CD4-positive, alpha-beta memory T cell (primary cell): ENCODE measurements at regions not wholly inside any gene's neighbourhood (a gene's known extent, or its start where the extent isn't known, plus 50 kb on each side); places are given as distances from the start of the nearest gene placed in this dataset.
"Not testable (repeated sequence)": the region's sequence is repeated elsewhere in the genome, so short reads cannot be mapped to it uniquely, and the experiment has no call there.

Source experiments
- CTCF ChIA-PET: fragments of 350-600 bp; sonication (Branson Sonifier 250); formaldehyde crosslinking; loops from one replicate; lab custom pipeline; 2021; ENCODE audit warnings: inconsistent platforms; ENCODE audit not compliant: partially characterized antibody; lab: Charles Lee
- POLR2A ChIA-PET: fragments of 350-600 bp; sonication (Branson Sonifier 250); formaldehyde crosslinking; loops from one replicate; lab custom pipeline; 2021; ENCODE audit not compliant: partially characterized antibody; lab: Charles Lee
- DNase-seq, 5 donors: peaks; one replicate each; pipeline versions ENCODE4 v3.0.0 to v3.0.0-alpha.2; 2020 to 2022; ENCODE audit warnings: mixed read lengths in 1 of 5
- H3K27ac ChIP-seq: one replicate; pipeline ENCODE4 v1.7.0; 2013; ENCODE audit warnings: low read depth, low read length
- H3K27me3 ChIP-seq: 2 replicates; pipeline ENCODE4 v1.7.0; 2013; ENCODE audit warnings: mild to moderate bottlenecking, low read length, moderate library complexity; ENCODE audit not compliant: insufficient read depth
- H3K36me3 ChIP-seq: 2 replicates; pipeline ENCODE4 v1.7.0; 2013; ENCODE audit warnings: mild to moderate bottlenecking, low read length, moderate library complexity; ENCODE audit not compliant: insufficient read depth
- H3K4me1 ChIP-seq: 2 replicates; pipeline ENCODE4 v1.7.0; 2013; ENCODE audit warnings: mild to moderate bottlenecking, low read length, moderate library complexity; ENCODE audit not compliant: insufficient read depth
- H3K4me3 ChIP-seq, 2 donors: one replicate each; pipeline ENCODE4 v1.7.0; 2013; ENCODE audit warnings: low read length in 2 of 2, mild to moderate bottlenecking in 1 of 2
- H3K9me3 ChIP-seq, 2 donors: one replicate each; pipeline ENCODE4 v1.7.0; 2013; ENCODE audit warnings: low read length in 2 of 2, control low read depth in 1 of 2; ENCODE audit not compliant: control insufficient read depth in 1 of 2
- H3K27ac Mint-ChIP-seq, 7 donors: one replicate each; pipeline ENCODE4 v1.8.0; 2020 to 2021; ENCODE audit warnings: mixed read lengths in 7 of 7, mild to moderate bottlenecking in 6 of 7, inconsistent platforms in 3 of 7, moderate library complexity in 3 of 7
- H3K27me3 Mint-ChIP-seq, 2 donors: one replicate each; pipeline ENCODE4 v1.8.0; 2020 to 2021; ENCODE audit warnings: mixed read lengths in 2 of 2
- H3K36me3 Mint-ChIP-seq, 2 donors: one replicate each; pipeline ENCODE4 v1.8.0; 2020 to 2021; ENCODE audit warnings: mixed read lengths in 2 of 2, inconsistent platforms in 1 of 2, mild to moderate bottlenecking in 1 of 2
- H3K4me1 Mint-ChIP-seq, 4 donors: one replicate each; pipeline ENCODE4 v1.8.0; 2020 to 2021; ENCODE audit warnings: mixed read lengths in 4 of 4, mild to moderate bottlenecking in 1 of 4
- H3K4me3 Mint-ChIP-seq, 8 donors: one replicate each; pipeline ENCODE4 v1.8.0; 2020 to 2021; ENCODE audit warnings: mixed read lengths in 8 of 8, mild to moderate bottlenecking in 7 of 8, moderate library complexity in 6 of 8, inconsistent platforms in 3 of 8
- H3K9me3 Mint-ChIP-seq, 8 donors: one replicate each; pipeline ENCODE4 v1.8.0; 2020 to 2021; ENCODE audit warnings: mixed read lengths in 8 of 8, mild to moderate bottlenecking in 5 of 8, inconsistent platforms in 3 of 8, moderate library complexity in 1 of 8
- intact Hi-C: fragments of 100-400 bp; cut with micrococcal nuclease; formaldehyde crosslinking; loops from one replicate; pipeline ENCODE4 v1.15.1; 2023

DNA sequence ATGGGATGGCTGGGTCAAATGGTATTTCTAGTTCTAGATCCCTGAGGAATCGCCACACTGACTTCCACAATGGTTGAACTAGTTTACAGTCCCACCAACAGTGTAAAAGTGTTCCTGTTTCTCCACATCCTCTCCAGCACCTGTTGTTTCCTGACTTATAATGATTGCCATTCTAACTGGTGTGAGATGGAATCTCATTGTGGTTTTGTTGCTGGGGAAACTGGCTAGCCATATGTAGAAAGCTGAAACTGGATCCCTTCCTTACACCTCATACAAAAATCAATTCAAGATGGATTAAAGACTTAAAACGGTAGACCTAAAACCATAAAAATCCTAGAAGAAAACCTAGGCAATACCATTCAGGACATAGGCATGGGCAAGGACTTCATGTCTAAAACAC lies 131.5 kb upstream of the FAR2 start:
- H3K27me3 ChIP-seq, H3K4me3 Mint-ChIP-seq, H3K4me3 ChIP-seq, H3K36me3 ChIP-seq, intact Hi-C loops, H3K9me3 Mint-ChIP-seq, H3K36me3 Mint-ChIP-seq, H3K9me3 ChIP-seq, POLR2A ChIA-PET, H3K4me1 ChIP-seq, H3K4me1 Mint-ChIP-seq, CTCF ChIA-PET, H3K27me3 Mint-ChIP-seq, H3K27ac ChIP-seq, DNase-seq: not testable (repeated sequence)
- peak overlapping the region in 1 of 7 donors; percentile 59 for H3K27ac Mint-ChIP-seq

DNA sequence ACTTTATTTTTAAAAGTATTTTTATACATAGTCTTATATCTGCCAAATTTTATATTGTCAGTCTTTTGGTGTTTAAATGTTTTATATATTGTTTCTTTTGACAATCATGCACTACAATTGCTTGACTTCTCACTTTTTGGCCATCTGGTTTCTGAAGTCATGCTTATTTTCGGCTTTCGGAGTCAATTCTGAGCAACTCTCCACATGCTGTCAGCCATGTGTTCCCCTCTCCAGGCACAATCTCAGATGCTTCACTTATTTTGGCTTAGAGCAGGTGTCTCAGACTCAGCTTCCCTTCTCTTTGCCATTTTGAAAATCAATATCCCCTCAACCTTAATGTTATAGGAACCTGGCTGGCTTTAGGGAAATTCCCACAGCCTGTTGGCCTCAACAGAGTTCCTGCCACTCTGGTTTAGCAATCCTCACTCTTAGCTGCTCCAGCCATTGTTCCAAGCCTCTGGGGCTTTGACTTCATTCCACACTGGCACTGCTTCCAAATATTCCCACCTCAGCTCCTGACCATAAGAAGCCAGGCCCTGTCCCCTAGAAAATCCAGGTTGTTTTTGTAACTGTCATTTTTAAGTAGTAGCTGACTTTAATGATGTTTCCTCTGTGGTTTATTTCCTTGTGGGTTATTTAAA lies 125.5 kb upstream of the FAR2 start:
- Histone ChIP-seq H3K9me3 (no peaks in the 10 kb centered on the region), H3K27ac (no peak overlapping the region), H3K27me3 (no peaks in the 10 kb centered on the region), H3K36me3 (no peaks in the 10 kb centered on the region), H3K4me1 (no peaks in the 10 kb centered on the region), H3K4me3 (no peak overlapping the region)
- DNase-seq = no peak
- no peaks in the 10 kb centered on the region for H3K36me3 Mint-ChIP-seq
- H3K27me3 Mint-ChIP-seq = peaks cover 3 to 8% of the 10 kb centered on the region in 2 donors
- intact Hi-C loops = no loop called here
- H3K9me3 Mint-ChIP-seq = peaks cover 0 to 3% (median 0%) of the 10 kb centered on the region in 8 donors
- POLR2A ChIA-PET = no interaction called here
- CTCF ChIA-PET = no interaction called here
- no peak overlapping the region for H3K27ac Mint-ChIP-seq
- no peak overlapping the region for H3K4me3 Mint-ChIP-seq
- peaks cover 6 to 9% (median 9%) of the 10 kb centered on the region in 4 donors for H3K4me1 Mint-ChIP-seq

DNA sequence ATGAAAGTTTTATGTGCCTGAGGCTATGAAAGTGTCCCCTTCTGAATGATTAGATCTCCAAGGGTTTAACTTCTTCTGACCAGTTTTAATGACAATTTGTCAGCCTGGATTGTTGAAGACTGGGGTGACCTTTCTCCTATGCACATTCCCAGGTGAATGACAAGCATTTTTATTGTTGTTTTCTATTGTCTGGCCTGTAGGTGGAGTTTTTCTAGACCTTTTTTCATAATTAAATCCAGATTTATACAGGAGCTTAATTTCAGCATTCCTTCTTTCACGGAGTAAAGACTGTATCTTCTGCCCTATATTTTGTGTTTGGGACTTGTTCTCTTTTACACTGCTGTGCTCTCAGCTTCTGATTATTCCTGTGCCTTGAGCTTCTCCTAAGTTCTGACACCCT lies 125.0 kb upstream of the FAR2 start:
- Mint-ChIP-seq H3K27ac (no peak overlapping the region), H3K4me1 (peaks cover 6 to 9% (median 9%) of the 10 kb centered on the region in 4 donors), H3K4me3 (no peak overlapping the region), H3K27me3 (peaks cover 3 to 8% of the 10 kb centered on the region in 2 donors), H3K9me3 (peaks cover 0 to 3% (median 0%) of the 10 kb centered on the region in 8 donors), H3K36me3 (no peaks in the 10 kb centered on the region)
- H3K27ac ChIP-seq = no peak overlapping the region
- H3K4me1 ChIP-seq = no peaks in the 10 kb centered on the region
- H3K36me3 ChIP-seq = no peaks in the 10 kb centered on the region
- intact Hi-C loops = no loop called here
- DNase-seq = no peak
- H3K4me3 ChIP-seq = no peak overlapping the region
- no peaks in the 10 kb centered on the region for H3K27me3 ChIP-seq
- no peaks in the 10 kb centered on the region for H3K9me3 ChIP-seq
- ChIA-PET CTCF (no interaction called here), POLR2A (no interaction called here)

DNA sequence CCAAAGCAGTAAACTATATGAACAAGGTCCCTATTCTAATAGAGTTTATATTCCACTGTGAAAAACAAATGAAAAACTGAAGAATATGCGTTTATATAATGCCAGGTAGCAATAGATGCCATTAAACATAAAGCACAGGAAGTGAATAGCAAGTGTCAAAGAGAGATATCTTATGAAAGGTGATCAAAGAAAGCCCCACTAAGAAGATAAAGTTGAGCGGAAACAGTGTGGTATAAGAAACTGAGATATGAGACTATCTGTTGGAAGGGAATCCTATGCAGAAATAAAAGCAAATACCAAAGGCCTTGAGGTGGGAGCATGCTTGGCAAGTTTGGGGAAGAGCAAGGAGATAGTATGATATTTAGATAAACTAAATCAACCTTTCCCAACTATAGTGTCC lies 123.1 kb upstream of the FAR2 start:
- H3K27me3 Mint-ChIP-seq = peaks cover 3 to 6% of the 10 kb centered on the region in 2 donors
- no peak overlapping the region for H3K27ac Mint-ChIP-seq
- Histone ChIP-seq H3K27me3 (no peaks in the 10 kb centered on the region), H3K27ac (no peak overlapping the region), H3K9me3 (no peaks in the 10 kb centered on the region), H3K4me3 (no peak overlapping the region), H3K4me1 (no peaks in the 10 kb centered on the region), H3K36me3 (no peaks in the 10 kb centered on the region)
- H3K9me3 Mint-ChIP-seq = no peaks in the 10 kb centered on the region
- no peaks in the 10 kb centered on the region for H3K36me3 Mint-ChIP-seq
- ChIA-PET CTCF (no interaction called here), POLR2A (no interaction called here)
- no peak overlapping the region for H3K4me3 Mint-ChIP-seq
- no peak for DNase-seq
- intact Hi-C loops = no loop called here
- peaks cover 6 to 9% (median 9%) of the 10 kb centered on the region in 4 donors for H3K4me1 Mint-ChIP-seq

DNA sequence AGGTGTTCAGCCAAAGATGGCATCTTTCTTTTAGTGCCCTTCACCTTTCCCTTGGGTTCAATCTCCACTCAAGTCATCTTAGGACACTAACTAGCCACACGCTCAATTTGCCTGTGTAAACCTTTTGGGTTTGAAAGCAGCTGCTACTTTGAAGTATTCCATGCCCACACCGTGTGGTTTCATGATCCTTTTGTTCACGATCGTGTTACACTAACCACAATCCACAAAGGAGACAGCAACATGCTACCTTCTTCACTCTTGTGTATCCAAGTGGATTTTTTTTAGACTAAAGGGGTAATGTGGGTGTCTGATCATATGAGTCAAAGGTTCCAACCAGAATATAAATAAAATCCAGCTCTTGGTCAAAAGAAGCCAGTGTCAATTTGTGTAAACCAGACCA lies 122.7 kb upstream of the FAR2 start:
- H3K27ac Mint-ChIP-seq = no peak overlapping the region
- H3K27me3 ChIP-seq = no peaks in the 10 kb centered on the region
- ChIA-PET CTCF (no interaction called here), POLR2A (no interaction called here)
- no peaks in the 10 kb centered on the region for H3K4me1 ChIP-seq
- no peaks in the 10 kb centered on the region for H3K9me3 Mint-ChIP-seq
- H3K36me3 ChIP-seq = no peaks in the 10 kb centered on the region
- DNase-seq = no peak
- H3K4me1 Mint-ChIP-seq = peaks cover 6 to 9% (median 9%) of the 10 kb centered on the region in 4 donors
- no peaks in the 10 kb centered on the region for H3K9me3 ChIP-seq
- no peak overlapping the region for H3K27ac ChIP-seq
- H3K4me3 Mint-ChIP-seq = no peak overlapping the region
- H3K27me3 Mint-ChIP-seq = peaks cover 2 to 3% of the 10 kb centered on the region in 2 donors
- intact Hi-C loops = no loop called here
- H3K36me3 Mint-ChIP-seq = no peaks in the 10 kb centered on the region
- no peak overlapping the region for H3K4me3 ChIP-seq

DNA sequence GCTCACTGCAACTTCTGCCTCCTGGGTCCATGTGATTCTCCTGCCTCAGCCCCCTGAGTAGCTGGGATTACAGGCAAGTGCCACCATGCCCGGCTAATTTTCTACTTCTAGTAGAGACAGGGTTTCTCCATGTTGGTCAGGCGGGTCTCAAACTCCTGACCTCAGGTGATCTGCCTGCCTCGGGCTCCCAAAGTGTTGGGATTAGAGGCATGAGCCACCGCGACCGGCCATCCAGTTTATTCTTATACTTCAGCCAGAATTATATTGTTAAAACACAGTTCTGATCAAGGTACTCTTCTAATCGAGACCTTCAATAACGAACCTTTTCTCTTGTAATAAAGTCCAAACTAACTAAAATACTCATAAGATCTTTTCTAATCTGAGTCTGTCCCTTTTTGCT lies 119.6 kb upstream of the FAR2 start:
- intact Hi-C loops, H3K36me3 ChIP-seq, H3K27me3 ChIP-seq, POLR2A ChIA-PET, H3K27ac Mint-ChIP-seq, H3K4me3 Mint-ChIP-seq, H3K27ac ChIP-seq, H3K4me1 ChIP-seq, H3K4me3 ChIP-seq, CTCF ChIA-PET, H3K4me1 Mint-ChIP-seq, H3K9me3 Mint-ChIP-seq, DNase-seq, H3K9me3 ChIP-seq, H3K36me3 Mint-ChIP-seq, H3K27me3 Mint-ChIP-seq: not testable (repeated sequence)

DNA sequence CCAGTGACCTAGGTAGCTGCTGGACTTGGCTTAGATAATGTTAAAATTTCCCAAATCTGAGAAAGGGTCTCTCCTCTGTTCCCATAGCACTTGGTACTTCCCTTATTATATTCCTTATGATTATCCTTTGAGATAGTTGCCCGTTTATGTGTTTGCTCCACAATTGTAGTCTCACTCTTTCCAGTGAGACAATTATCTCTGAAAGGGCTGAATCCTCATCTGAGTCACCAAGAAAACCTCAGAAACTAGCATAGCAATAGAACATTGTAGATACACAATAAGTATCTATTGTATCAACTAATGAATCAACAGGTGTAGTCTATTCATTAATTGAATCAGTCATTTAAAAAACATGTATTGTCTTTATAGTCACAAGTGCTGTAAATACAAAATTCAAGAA lies 119.1 kb upstream of the FAR2 start:
- Mint-ChIP-seq H3K36me3 (no peaks in the 10 kb centered on the region), H3K9me3 (no peaks in the 10 kb centered on the region), H3K27ac (no peak overlapping the region), H3K4me1 (peaks cover 6 to 9% (median 9%) of the 10 kb centered on the region in 4 donors), H3K27me3 (peaks cover 3 to 7% of the 10 kb centered on the region in 2 donors), H3K4me3 (no peak overlapping the region)
- H3K27me3 ChIP-seq = no peaks in the 10 kb centered on the region
- H3K4me3 ChIP-seq = no peak overlapping the region
- CTCF ChIA-PET = no interaction called here
- H3K27ac ChIP-seq = no peak overlapping the region
- intact Hi-C loops = no loop called here
- POLR2A ChIA-PET = no interaction called here
- no peaks in the 10 kb centered on the region for H3K9me3 ChIP-seq
- DNase-seq = no peak
- H3K36me3 ChIP-seq = no peaks in the 10 kb centered on the region
- no peaks in the 10 kb centered on the region for H3K4me1 ChIP-seq

DNA sequence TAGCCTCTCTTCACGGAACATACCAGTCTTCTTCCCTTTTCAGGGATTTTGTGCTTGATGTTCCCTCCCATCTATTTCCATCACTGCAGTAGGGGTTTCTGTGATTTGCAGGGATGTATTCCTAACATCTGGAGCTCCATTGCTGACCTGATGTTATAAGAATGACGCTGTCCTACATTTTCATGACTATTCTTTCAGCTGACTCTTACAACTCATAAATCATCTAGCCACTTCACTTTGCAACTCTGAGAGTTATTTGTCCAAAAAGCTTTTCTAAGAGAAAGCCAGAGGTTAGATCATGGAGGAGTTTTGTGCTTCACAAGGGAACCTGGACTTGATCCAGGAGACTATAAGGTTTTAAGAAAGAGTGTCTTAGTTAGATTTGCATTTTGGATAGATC lies 116.6 kb upstream of the FAR2 start:
- no peak overlapping the region for H3K4me3 ChIP-seq
- no peaks in the 10 kb centered on the region for H3K36me3 Mint-ChIP-seq
- no peaks in the 10 kb centered on the region for H3K27me3 ChIP-seq
- DNase-seq = no peak
- H3K9me3 Mint-ChIP-seq = no peaks in the 10 kb centered on the region
- H3K27ac ChIP-seq = no peak overlapping the region
- intact Hi-C loops = no loop called here
- H3K9me3 ChIP-seq = no peaks in the 10 kb centered on the region
- H3K4me1 Mint-ChIP-seq = no peaks in the 10 kb centered on the region
- no peaks in the 10 kb centered on the region for H3K36me3 ChIP-seq
- CTCF ChIA-PET = no interaction called here
- no peaks in the 10 kb centered on the region for H3K4me1 ChIP-seq
- POLR2A ChIA-PET = no interaction called here
- peaks cover 4 to 10% of the 10 kb centered on the region in 2 donors for H3K27me3 Mint-ChIP-seq
- H3K4me3 Mint-ChIP-seq = no peak overlapping the region
- H3K27ac Mint-ChIP-seq = no peak overlapping the region
